GM19240 (cell line): ENCODE measurements at regions not wholly inside any gene's neighbourhood (a gene's known extent, or its start where the extent isn't known, plus 50 kb on each side); places are given as distances from the start of the nearest gene placed in this dataset.

Source experiments
- DNase-seq: peaks from one replicate; pipeline ENCODE4 v3.0.0; 2011; ENCODE audit warnings: low spot score; ENCODE audit not compliant: insufficient read length

- no peak for DNase-seq
These were observed 542.6 kb downstream of the TUSC7 start for GRCh38 chr3:117252208-117252607.

- no peak for DNase-seq
These were observed 543.1 kb downstream of the TUSC7 start for GRCh38 chr3:117252651-117253050.

- no peak for DNase-seq
These were observed 544.1 kb downstream of the TUSC7 start for GRCh38 chr3:117253636-117254035.

- DNase-seq, result no peak
These were observed 545.4 kb downstream of the TUSC7 start for GRCh38 chr3:117254985-117255384.

GRCh38 chr3:117255736-117256135 is 546.2 kb downstream of the TUSC7 start:
- no peak for DNase-seq

GRCh38 chr3:117261983-117262421 is 552.4 kb downstream of the TUSC7 start:
- DNase-seq, result no peak

GRCh38 chr3:117263270-117263669 is 553.7 kb downstream of the TUSC7 start:
- no peak for DNase-seq

- no peak for DNase-seq
These were observed 554.2 kb downstream of the TUSC7 start for GRCh38 chr3:117263745-117264144.

GRCh38 chr3:117264204-117264994 is 554.8 kb downstream of the TUSC7 start:
- DNase-seq, result no peak

- DNase-seq, result no peak
These were observed 557.2 kb downstream of the TUSC7 start for GRCh38 chr3:117266806-117267205.

GRCh38 chr3:117268318-117268717 is 558.7 kb downstream of the TUSC7 start:
- DNase-seq, result no peak

- no peak for DNase-seq
These were observed 562.7 kb downstream of the TUSC7 start for GRCh38 chr3:117272274-117272673.

GRCh38 chr3:117272876-117273523 is 563.4 kb downstream of the TUSC7 start:
- no peak for DNase-seq

- no peak for DNase-seq
These were observed 568.2 kb downstream of the TUSC7 start for GRCh38 chr3:117277816-117278215.

- DNase-seq, result no peak
These were observed 569.0 kb downstream of the TUSC7 start for GRCh38 chr3:117278424-117279190.

GRCh38 chr3:117281371-117281770 is 571.8 kb downstream of the TUSC7 start:
- DNase-seq, result no peak

GRCh38 chr3:117282566-117282965 is 573.0 kb downstream of the TUSC7 start:
- no peak for DNase-seq

- no peak for DNase-seq
These were observed 576.2 kb downstream of the TUSC7 start for GRCh38 chr3:117285737-117286136.

- DNase-seq, result no peak
These were observed 576.9 kb downstream of the TUSC7 start for GRCh38 chr3:117286488-117286887.

GRCh38 chr3:117287602-117288001 is 578.0 kb downstream of the TUSC7 start:
- DNase-seq, result no peak

- no peak for DNase-seq
These were observed 581.9 kb downstream of the TUSC7 start for GRCh38 chr3:117291476-117291875.

GRCh38 chr3:117297065-117297464 is 587.5 kb downstream of the TUSC7 start:
- no peak for DNase-seq
